ENCODE measurements at regions not wholly inside any gene's neighbourhood (a gene's known extent, or its start where the extent isn't known, plus 50 kb on each side); places are given as distances from the start of the nearest gene placed in this dataset.

GRCh38 chr20:23224806-23225205 is 125.8 kb upstream of the NXT1 start:
- 42% methylated on average over 5 of the region's 5 CpGs for WGBS (ENCODE audit: missing lambda C conversion rate)
- Histone ChIP-seq H3K4me2 (0 out of 3 replicates have a peak overlapping the region, but pooled peaks have one; percentile 1), H3K4me1 (peaks cover 9% of the 10 kb centered on the region; the same call in 1 of the 3 replicates), H3K9me3 (peaks cover 17% of the 10 kb centered on the region; the same call in 2 of the 3 replicates), H3K27ac (peak overlapping the region; percentile 9 to 22; a peak in 3 of 6 replicates), H3K4me3 (no peak overlapping the region)
- FAIRE-seq = no peak
- DNase-seq (ENCODE audit: low read depth in 1 of 2, low spot score in 1 of 2) = no peak
- TF ChIP-seq GATA3 (IDR thresholded peaks at IDR 0.05; ENCODE audit: borderline replicate concordance) (no peak), HOXB5 (CRISPR knock-in tag; IDR thresholded peaks at IDR 0.05) (no peak), RAD21 (conservative IDR thresholded peaks at IDR 0.05 in 1 of 2, IDR thresholded peaks at IDR 0.05 in 1 of 2) (no peak), EHF (CRISPR knock-in tag; IDR thresholded peaks at IDR 0.05) (no peak), CEBPB (IDR thresholded peaks at IDR 0.05) (no peak), E2F6 (IDR thresholded peaks at IDR 0.05; ENCODE audit: borderline replicate concordance, low read depth) (no peak), MAX (IDR thresholded peaks at IDR 0.05) (no peak), SMC3 (IDR thresholded peaks at IDR 0.05) (no peak), JUNB (IDR thresholded peaks at IDR 0.05) (no peak), EHMT2 (IDR thresholded peaks at IDR 0.05; ENCODE audit: low read depth) (no peak), ZFP36 (IDR thresholded peaks at IDR 0.05; ENCODE audit: borderline replicate concordance, partially characterized antibody) (no peak), USF2 (IDR thresholded peaks at IDR 0.05) (no peak), EP300 (IDR thresholded peaks at IDR 0.05) (no peak), ATOH8 (CRISPR knock-in tag; IDR thresholded peaks at IDR 0.05; ENCODE audit: low read depth) (no peak)
- CTCF ChIA-PET = interaction anchor here (0.7 to 1.7 kb wide), 5 partner anchors 11 to 638 kb away, joined by 3 to 6 read pairs (median 3); no protein-coding TSS in a partner anchor
- POLR2A ChIA-PET = no interaction called here
- ATAC-seq = no peak

- WGBS (ENCODE audit: missing lambda C conversion rate) = 26% methylated on average over 3 of the region's 3 CpGs
- no peak overlapping the region for H3K27ac ChIP-seq
- H3K9me3 ChIP-seq = peaks cover 18% of the 10 kb centered on the region; the same call in 2 of the 3 replicates
- no peak for ATAC-seq
- H3K4me2 ChIP-seq = no peak overlapping the region
- ChIA-PET CTCF (interaction anchor here (1.1 kb wide), 1 partner anchor 22 kb away, joined by 3 read pairs; no protein-coding TSS in a partner anchor), POLR2A (no interaction called here)
- peaks cover 9% of the 10 kb centered on the region; the same call in 1 of the 3 replicates for H3K4me1 ChIP-seq
- no peak for TF ChIP-seq CBX2 (IDR thresholded peaks at IDR 0.05; ENCODE audit: borderline replicate concordance, low read depth)
- no peak for TF ChIP-seq ESRRA (IDR thresholded peaks at IDR 0.05; ENCODE audit: borderline replicate concordance, low read length)
- TF ChIP-seq RARB (CRISPR knock-in tag; IDR thresholded peaks at IDR 0.05) = no peak
- TF ChIP-seq FOSL2 (IDR thresholded peaks at IDR 0.05) = no peak
- TF ChIP-seq FOSL2 (CRISPR knock-in tag; IDR thresholded peaks at IDR 0.05) = no peak
- TF ChIP-seq EP300 (IDR thresholded peaks at IDR 0.05) = no peak
- no peak for TF ChIP-seq CHD4 (IDR thresholded peaks at IDR 0.05; ENCODE audit: borderline replicate concordance)
- TF ChIP-seq KDM5A (IDR thresholded peaks at IDR 0.05) = no peak
- TF ChIP-seq KDM1A (IDR thresholded peaks at IDR 0.05; ENCODE audit: low read depth) = no peak
- TF ChIP-seq POLR2A (IDR thresholded peaks at IDR 0.05; ENCODE audit: low read length) = 0 out of 2 replicates have a peak, but pooled peaks have one; percentile 13
- no peak for DNase-seq (ENCODE audit: low read depth in 1 of 2, low spot score in 1 of 2)
- no peak for FAIRE-seq
- no peak overlapping the region for H3K4me3 ChIP-seq
Measured at GRCh38 chr20:23223908-23224580, 126.5 kb upstream of the NXT1 start.
